Natural killer cell treated with Interleukin-12 subunit alpha and Interleukin-12 subunit beta and Interleukin-15 and Interleukin-18, amount 100 ng/mL, for 72 hours (primary cell): ENCODE measurements at regions not wholly inside any gene's neighbourhood (a gene's known extent, or its start where the extent isn't known, plus 50 kb on each side); places are given as distances from the start of the nearest gene placed in this dataset.

ENCODE experiments used
- ATAC-seq, 2 donors: fragments of 150-1000 bp; cut with Tn5 transposase in 1 of 2; sonication (Bioruptor Pico), chemical (Tn5 transposase) in 1 of 2; 2 replicates each; pipeline ENCODE4 v1.10.0; 2021
- DNase-seq: peaks from one replicate; pipeline ENCODE4 v3.0.0; 2022; ENCODE audit warnings: low spot score
- H3K27ac Mint-ChIP-seq, 2 donors: 1 replicate in 1 of 2; 2 replicates in 1 of 2; pipeline ENCODE4 v1.8.0; 2022; ENCODE audit warnings: mixed read lengths in 2 of 2, mild to moderate bottlenecking in 1 of 2, moderate library complexity in 1 of 2
- H3K27me3 Mint-ChIP-seq, 2 donors: 1 replicate in 1 of 2; 2 replicates in 1 of 2; pipeline ENCODE4 v1.8.0; 2022; ENCODE audit warnings: mixed read lengths in 2 of 2
- H3K36me3 Mint-ChIP-seq: one replicate; pipeline ENCODE4 v1.8.0; 2022; ENCODE audit warnings: mixed read lengths
- H3K4me1 Mint-ChIP-seq, 2 donors: 1 replicate in 1 of 2; 2 replicates in 1 of 2; pipeline ENCODE4 v1.8.0; 2022; ENCODE audit warnings: low read depth in 2 of 2, mixed read lengths in 2 of 2, mild to moderate bottlenecking in 1 of 2
- H3K4me3 Mint-ChIP-seq: one replicate; pipeline ENCODE4 v1.8.0; 2022; ENCODE audit warnings: mixed read lengths
- H3K9me3 Mint-ChIP-seq: 2 replicates; pipeline ENCODE4 v1.8.0; 2022; ENCODE audit warnings: mixed read lengths

- H3K27ac Mint-ChIP-seq, result no peak overlapping the region
- H3K27me3 Mint-ChIP-seq, result peaks cover 26 to 58% of the 10 kb centered on the region in 2 donors
- H3K4me1 Mint-ChIP-seq, result no peaks in the 10 kb centered on the region
- no peaks in the 10 kb centered on the region for H3K9me3 Mint-ChIP-seq
- no peak for DNase-seq
- ATAC-seq, result no peak
- no peak overlapping the region for H3K4me3 Mint-ChIP-seq
- H3K36me3 Mint-ChIP-seq, result no peaks in the 10 kb centered on the region
These were observed 50.9 kb upstream of the A1CF start for GRCh38 chr10:50936335-50936734.

GRCh38 chr10:50937230-50937907, 51.9 kb upstream of the A1CF start:
- no peaks in the 10 kb centered on the region for H3K9me3 Mint-ChIP-seq
- H3K4me3 Mint-ChIP-seq, result no peak overlapping the region
- H3K4me1 Mint-ChIP-seq, result no peaks in the 10 kb centered on the region
- peaks cover 21 to 53% of the 10 kb centered on the region in 2 donors for H3K27me3 Mint-ChIP-seq
- no peak for DNase-seq
- H3K36me3 Mint-ChIP-seq, result no peaks in the 10 kb centered on the region
- H3K27ac Mint-ChIP-seq, result no peak overlapping the region
- no peak for ATAC-seq

GRCh38 chr10:50941629-50942028, 56.2 kb upstream of the A1CF start:
- no peak overlapping the region for H3K4me3 Mint-ChIP-seq
- no peaks in the 10 kb centered on the region for H3K9me3 Mint-ChIP-seq
- DNase-seq (no peak), ATAC-seq (no peak)
- peaks cover 15 to 40% of the 10 kb centered on the region in 2 donors for H3K27me3 Mint-ChIP-seq
- H3K36me3 Mint-ChIP-seq, result no peaks in the 10 kb centered on the region
- H3K4me1 Mint-ChIP-seq, result no peaks in the 10 kb centered on the region
- no peak overlapping the region for H3K27ac Mint-ChIP-seq

GRCh38 chr10:50946991-50947781, 61.8 kb upstream of the A1CF start:
- ATAC-seq (no peak), DNase-seq (no peak)
- H3K4me3 Mint-ChIP-seq, result no peak overlapping the region
- peaks cover 13 to 29% of the 10 kb centered on the region in 2 donors for H3K27me3 Mint-ChIP-seq
- no peaks in the 10 kb centered on the region for H3K9me3 Mint-ChIP-seq
- H3K4me1 Mint-ChIP-seq, result no peaks in the 10 kb centered on the region
- no peak overlapping the region for H3K27ac Mint-ChIP-seq
- H3K36me3 Mint-ChIP-seq, result no peaks in the 10 kb centered on the region

- no peaks in the 10 kb centered on the region for H3K9me3 Mint-ChIP-seq
- H3K4me1 Mint-ChIP-seq, result no peaks in the 10 kb centered on the region
- peaks cover 10 to 26% of the 10 kb centered on the region in 2 donors for H3K27me3 Mint-ChIP-seq
- H3K27ac Mint-ChIP-seq, result no peak overlapping the region
- no peak for DNase-seq
- H3K4me3 Mint-ChIP-seq, result no peak overlapping the region
- H3K36me3 Mint-ChIP-seq, result no peaks in the 10 kb centered on the region
- ATAC-seq, result no peak
These were observed 65.9 kb upstream of the A1CF start for GRCh38 chr10:50951365-50951764.

GRCh38 chr10:50961297-50961696, 75.9 kb upstream of the A1CF start:
- Mint-ChIP-seq H3K9me3 (no peaks in the 10 kb centered on the region), H3K4me1 (no peaks in the 10 kb centered on the region), H3K36me3 (no peaks in the 10 kb centered on the region), H3K27ac (no peak overlapping the region), H3K4me3 (no peak overlapping the region), H3K27me3 (peaks cover 0 to 2% of the 10 kb centered on the region in 2 donors)
- no peak for DNase-seq
- ATAC-seq, result no peak

GRCh38 chr10:50963063-50963462, 77.6 kb upstream of the A1CF start:
- Mint-ChIP-seq H3K4me3 (no peak overlapping the region), H3K27me3 (peaks cover 2 to 5% of the 10 kb centered on the region in 2 donors), H3K4me1 (no peaks in the 10 kb centered on the region), H3K27ac (no peak overlapping the region), H3K36me3 (no peaks in the 10 kb centered on the region), H3K9me3 (no peaks in the 10 kb centered on the region)
- DNase-seq (no peak), ATAC-seq (no peak)

GRCh38 chr10:50968386-50969091, 83.1 kb upstream of the A1CF start:
- Mint-ChIP-seq H3K4me1 (no peaks in the 10 kb centered on the region), H3K27me3 (peaks cover 13 to 22% of the 10 kb centered on the region in 2 donors), H3K36me3 (no peaks in the 10 kb centered on the region), H3K9me3 (no peaks in the 10 kb centered on the region), H3K4me3 (no peak overlapping the region), H3K27ac (no peak overlapping the region)
- ATAC-seq, result no peak
- no peak for DNase-seq

GRCh38 chr10:50972591-50972990, 87.2 kb upstream of the A1CF start:
- no peak for ATAC-seq
- H3K4me1 Mint-ChIP-seq, result no peaks in the 10 kb centered on the region

GRCh38 chr10:50981385-50981784, 92.9 kb upstream of the PRKG1 start:
- no peak overlapping the region for H3K4me3 Mint-ChIP-seq

More at GRCh38 chr10:50972591-50972990, 87.2 kb upstream of the A1CF start:
- Mint-ChIP-seq H3K4me3 (no peak overlapping the region), H3K27ac (no peak overlapping the region), H3K9me3 (no peaks in the 10 kb centered on the region), H3K36me3 (no peaks in the 10 kb centered on the region), H3K27me3 (peaks cover 15 to 22% of the 10 kb centered on the region in 2 donors)
- DNase-seq, result no peak

GRCh38 chr10:50981904-50982303, 92.4 kb upstream of the PRKG1 start:
- DNase-seq, result no peak
- Mint-ChIP-seq H3K9me3 (no peaks in the 10 kb centered on the region), H3K4me3 (no peak overlapping the region), H3K36me3 (no peaks in the 10 kb centered on the region), H3K4me1 (no peaks in the 10 kb centered on the region), H3K27me3 (peaks cover 0 to 6% of the 10 kb centered on the region in 2 donors), H3K27ac (no peak overlapping the region)
- no peak for ATAC-seq

More at GRCh38 chr10:50981385-50981784, 92.9 kb upstream of the PRKG1 start:
- ATAC-seq, result no peak
- Mint-ChIP-seq H3K9me3 (no peaks in the 10 kb centered on the region), H3K4me1 (no peaks in the 10 kb centered on the region), H3K27ac (no peak overlapping the region), H3K27me3 (peaks cover 0 to 5% of the 10 kb centered on the region in 2 donors), H3K36me3 (no peaks in the 10 kb centered on the region)
- no peak for DNase-seq

GRCh38 chr10:50982989-50983388, 91.3 kb upstream of the PRKG1 start:
- Mint-ChIP-seq H3K9me3 (no peaks in the 10 kb centered on the region), H3K27me3 (peaks cover 6 to 12% of the 10 kb centered on the region in 2 donors), H3K36me3 (no peaks in the 10 kb centered on the region), H3K4me3 (no peak overlapping the region), H3K27ac (no peak overlapping the region), H3K4me1 (no peaks in the 10 kb centered on the region)
- DNase-seq (no peak), ATAC-seq (no peak)

- DNase-seq (no peak), ATAC-seq (no peak)
- Mint-ChIP-seq H3K9me3 (no peaks in the 10 kb centered on the region), H3K4me1 (peaks cover 0 to 4% of the 10 kb centered on the region in 2 donors), H3K27me3 (peaks cover 25% of the 10 kb centered on the region in 2 donors), H3K36me3 (no peaks in the 10 kb centered on the region), H3K27ac (no peak overlapping the region), H3K4me3 (no peak overlapping the region)
These were observed 86.4 kb upstream of the PRKG1 start for GRCh38 chr10:50987934-50988333.

- DNase-seq (no peak), ATAC-seq (no peak)
- H3K9me3 Mint-ChIP-seq, result no peaks in the 10 kb centered on the region
- H3K4me3 Mint-ChIP-seq, result no peak overlapping the region
- peaks cover 0 to 4% of the 10 kb centered on the region in 2 donors for H3K4me1 Mint-ChIP-seq
- H3K27me3 Mint-ChIP-seq, result peaks cover 26 to 31% of the 10 kb centered on the region in 2 donors
- no peak overlapping the region for H3K27ac Mint-ChIP-seq
- H3K36me3 Mint-ChIP-seq, result no peaks in the 10 kb centered on the region
These were observed 85.5 kb upstream of the PRKG1 start for GRCh38 chr10:50988792-50989191.
